Activated naive CD4-positive, alpha-beta T cell treated with anti-CD3 and anti-CD28 coated beads, Interleukin-2, amount 50 U/mL, for 72 hours (primary cell): ENCODE measurements at regions not wholly inside any gene's neighbourhood (a gene's known extent, or its start where the extent isn't known, plus 50 kb on each side); places are given as distances from the start of the nearest gene placed in this dataset.
A peak's percentile ranks its signal among the peaks of the same experiment; 100 is the strongest.

Source experiments
- ATAC-seq, 2 donors: fragments of 150-1000 bp; cut with Tn5 transposase; 2 replicates each; pipeline ENCODE4 v1.10.0; 2021; ENCODE audit warnings: mild to moderate bottlenecking in 2 of 2, moderate library complexity in 2 of 2
- DNase-seq, 2 donors: peaks; one replicate each; pipeline ENCODE4 v3.0.0; 2021 to 2022; ENCODE audit warnings: low spot score in 2 of 2
- H3K27ac Mint-ChIP-seq, 2 donors: one replicate each; pipeline ENCODE4 v1.8.0; 2022; ENCODE audit warnings: mild to moderate bottlenecking in 2 of 2, mixed read lengths in 2 of 2
- H3K36me3 Mint-ChIP-seq, 2 donors: one replicate each; pipeline ENCODE4 v1.8.0; 2022; ENCODE audit warnings: mixed read lengths in 2 of 2
- H3K9me3 Mint-ChIP-seq, 2 donors: one replicate each; pipeline ENCODE4 v1.8.0; 2022; ENCODE audit warnings: mixed read lengths in 2 of 2

GRCh38 chr2:204321027-204321800, 224.1 kb upstream of the PARD3B start:
- ATAC-seq: no peak
- Mint-ChIP-seq H3K9me3 (no peaks in the 10 kb centered on the region), H3K36me3 (no peaks in the 10 kb centered on the region), H3K27ac (peak overlapping the region in 1 of 2 donors; percentile 0)
- no peak for DNase-seq

DNA sequence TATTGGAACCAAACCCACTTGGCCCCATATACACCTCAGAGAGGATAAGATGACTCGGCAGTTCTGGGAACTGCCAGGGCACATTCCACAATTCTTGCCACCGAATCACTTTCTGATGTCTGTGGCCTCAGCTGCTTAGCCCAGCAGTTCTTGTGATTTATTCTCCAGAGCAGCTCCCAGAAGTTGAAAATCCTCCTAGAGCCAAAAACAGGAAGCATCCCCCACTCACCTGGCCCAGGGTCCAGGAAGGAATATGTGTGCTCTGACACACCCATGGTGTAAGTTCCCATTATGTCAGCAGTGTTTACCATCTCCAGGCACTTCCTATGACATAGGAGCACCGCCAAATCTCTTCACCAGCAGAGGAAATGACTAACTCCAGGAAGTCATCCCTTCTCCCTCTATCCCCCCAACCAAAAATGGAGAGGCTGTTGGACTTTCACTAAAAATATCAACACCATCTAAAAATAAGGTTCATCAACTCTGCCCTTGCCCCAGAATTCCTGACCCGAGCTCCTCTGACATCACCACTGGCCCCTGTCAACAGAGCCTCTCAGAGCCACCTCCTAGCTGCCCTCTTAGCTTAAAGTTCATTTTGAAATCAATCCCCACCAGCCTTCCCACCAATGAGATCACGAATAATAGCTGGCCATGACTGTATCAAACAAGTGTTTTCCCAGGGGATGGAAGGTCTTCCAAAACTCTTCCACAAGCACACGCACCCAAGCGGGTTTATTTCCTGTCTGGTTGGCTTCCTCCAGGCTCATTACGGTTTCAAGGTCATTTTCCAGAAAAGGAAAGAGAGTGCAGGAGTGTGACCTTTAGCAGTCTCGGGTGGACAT, 223.1 kb upstream of the PARD3B start:
- no peak for ATAC-seq
- Mint-ChIP-seq H3K36me3 (no peaks in the 10 kb centered on the region), H3K27ac (peak overlapping the region in 1 of 2 donors; percentile 0), H3K9me3 (no peaks in the 10 kb centered on the region)
- no peak for DNase-seq

DNA sequence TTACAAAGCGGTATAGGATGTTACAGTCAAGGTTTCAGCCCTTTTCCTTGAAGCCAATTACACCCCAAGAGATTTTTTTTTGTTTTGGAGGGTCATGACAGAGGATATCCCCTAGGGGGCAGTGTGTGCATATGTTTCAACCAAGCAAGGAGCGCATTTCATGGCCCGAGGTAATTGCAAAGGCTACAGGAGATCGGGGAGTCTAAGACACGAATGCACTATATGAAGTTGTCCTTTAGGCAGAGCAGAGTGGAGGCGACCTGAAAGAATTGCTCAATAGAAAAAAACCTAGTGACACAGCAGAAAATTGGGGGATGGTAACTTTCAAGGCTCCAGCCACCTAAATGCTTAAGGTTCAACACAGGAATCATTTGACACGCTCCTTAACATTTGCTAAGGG, 219.8 kb upstream of the PARD3B start:
- Mint-ChIP-seq H3K36me3 (no peaks in the 10 kb centered on the region), H3K27ac (no peak overlapping the region), H3K9me3 (no peaks in the 10 kb centered on the region)
- DNase-seq (peak in 1 of 2 donors; percentile 66), ATAC-seq (peak; percentile 53 to 64)

DNA sequence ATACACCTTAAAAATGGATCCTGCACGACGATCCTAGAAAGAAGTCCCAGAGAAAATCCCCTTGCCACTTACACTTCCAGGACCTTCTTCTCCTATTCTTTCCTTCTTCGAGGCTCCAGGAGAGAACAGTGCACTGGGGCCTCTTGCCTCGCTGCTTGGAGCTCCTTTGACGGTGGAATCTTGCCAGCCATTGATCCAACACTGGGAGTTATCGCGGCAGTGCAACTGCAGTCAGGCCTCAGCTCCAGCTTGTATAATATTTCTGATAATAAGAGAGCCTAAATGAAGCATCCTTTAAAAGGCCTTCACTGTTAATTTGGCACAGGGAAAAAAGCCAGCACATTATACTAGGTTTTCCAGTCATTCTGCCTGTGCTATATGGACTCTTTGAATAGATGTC, 216.9 kb upstream of the PARD3B start:
- no peak for DNase-seq
- Mint-ChIP-seq H3K27ac (no peak overlapping the region), H3K9me3 (no peaks in the 10 kb centered on the region), H3K36me3 (no peaks in the 10 kb centered on the region)
- no peak for ATAC-seq

DNA sequence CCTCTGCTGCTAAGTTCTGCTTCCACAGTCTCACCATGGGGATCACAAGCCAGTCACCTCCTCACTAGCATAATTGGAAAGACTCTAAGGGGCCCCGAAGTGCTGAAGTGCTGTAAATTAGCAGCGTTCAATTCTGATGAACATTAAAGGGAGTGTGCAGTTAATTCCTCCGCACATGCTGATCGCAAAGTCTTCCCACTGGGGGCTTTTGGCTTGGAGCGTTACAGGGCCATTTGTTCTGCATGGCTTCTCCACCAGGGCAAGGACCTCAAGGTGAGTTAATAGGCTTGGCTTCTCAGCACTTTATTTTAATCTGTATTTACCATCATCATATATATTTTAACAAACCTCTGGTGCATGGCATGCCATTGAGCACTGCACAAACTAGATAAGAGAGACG, 216.3 kb upstream of the PARD3B start:
- no peak for ATAC-seq
- H3K36me3 Mint-ChIP-seq: no peaks in the 10 kb centered on the region
- H3K9me3 Mint-ChIP-seq: no peaks in the 10 kb centered on the region
- no peak overlapping the region for H3K27ac Mint-ChIP-seq
- DNase-seq: no peak

- ATAC-seq: no peak
- H3K27ac Mint-ChIP-seq: no peak overlapping the region
Measured at GRCh38 chr2:204329532-204329931, 215.7 kb upstream of the PARD3B start.

GRCh38 chr2:204331180-204331579, 214.1 kb upstream of the PARD3B start:
- Mint-ChIP-seq H3K27ac (no peak overlapping the region), H3K9me3 (no peaks in the 10 kb centered on the region), H3K36me3 (no peaks in the 10 kb centered on the region)
- DNase-seq (no peak), ATAC-seq (no peak)

More at GRCh38 chr2:204329532-204329931, 215.7 kb upstream of the PARD3B start:
- Mint-ChIP-seq H3K9me3 (no peaks in the 10 kb centered on the region), H3K36me3 (no peaks in the 10 kb centered on the region)
- DNase-seq: no peak

GRCh38 chr2:204331988-204332387, 213.3 kb upstream of the PARD3B start:
- DNase-seq: no peak
- Mint-ChIP-seq H3K36me3 (no peaks in the 10 kb centered on the region), H3K9me3 (no peaks in the 10 kb centered on the region), H3K27ac (peak overlapping the region in 1 of 2 donors; percentile 48)
- no peak for ATAC-seq

DNA sequence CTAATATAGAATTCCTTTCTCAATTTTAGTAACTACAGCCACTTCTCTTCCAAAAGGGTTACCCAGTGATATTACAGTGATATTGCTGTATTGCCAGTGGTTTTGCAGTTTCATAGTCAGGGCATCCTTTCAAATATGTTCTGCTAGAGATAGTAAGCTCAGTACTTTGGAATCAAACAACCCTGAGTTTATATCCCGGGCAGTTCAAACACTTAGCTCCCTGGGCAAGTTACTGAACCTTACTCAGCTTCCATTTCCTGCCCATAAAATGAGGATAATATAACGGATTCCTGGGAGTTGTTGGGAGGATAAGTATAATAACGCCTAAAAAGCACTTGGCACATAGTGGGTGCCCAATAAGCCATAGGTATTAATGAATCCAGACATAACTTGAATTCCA, 212.6 kb upstream of the PARD3B start:
- no peak overlapping the region for H3K27ac Mint-ChIP-seq
- H3K36me3 Mint-ChIP-seq: no peaks in the 10 kb centered on the region
- ATAC-seq (no peak), DNase-seq (no peak)
- no peaks in the 10 kb centered on the region for H3K9me3 Mint-ChIP-seq

GRCh38 chr2:204333861-204334260, 211.4 kb upstream of the PARD3B start:
- Mint-ChIP-seq H3K9me3 (no peaks in the 10 kb centered on the region), H3K36me3 (no peaks in the 10 kb centered on the region), H3K27ac (no peak overlapping the region)
- no peak for ATAC-seq
- DNase-seq: no peak

DNA sequence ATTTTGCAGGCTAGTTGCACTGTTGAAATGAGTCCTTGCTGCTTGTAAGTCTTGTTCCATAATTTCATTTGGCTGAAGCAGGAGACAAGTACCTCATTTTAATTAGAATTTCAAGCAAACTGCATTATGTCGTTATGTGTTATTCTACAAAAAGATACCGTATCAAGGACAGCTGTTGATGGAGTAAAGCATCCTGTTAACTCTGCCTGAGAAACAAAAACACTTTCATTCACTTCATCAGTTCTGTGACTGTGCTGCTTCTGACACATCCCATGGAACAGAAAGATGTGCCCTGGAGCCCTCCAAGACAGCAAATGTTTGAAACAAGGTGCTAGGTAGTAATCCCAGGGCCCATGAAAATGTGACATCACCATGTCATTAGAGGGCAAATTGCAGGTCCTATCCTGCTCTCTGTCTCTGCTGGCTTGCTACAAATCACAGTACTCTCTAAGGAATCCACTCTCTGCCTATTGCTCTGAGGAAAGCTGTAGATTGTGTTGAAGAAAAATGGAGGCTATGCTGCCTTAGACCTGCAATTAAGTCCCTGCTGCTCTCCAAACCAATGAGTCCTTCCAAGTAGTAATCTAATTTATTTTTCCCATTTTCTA, 209.7 kb upstream of the PARD3B start:
- Mint-ChIP-seq H3K27ac (no peak overlapping the region), H3K9me3 (no peaks in the 10 kb centered on the region), H3K36me3 (no peaks in the 10 kb centered on the region)
- ATAC-seq (no peak), DNase-seq (no peak)

GRCh38 chr2:204336153-204336744, 209.0 kb upstream of the PARD3B start:
- no peak for DNase-seq
- Mint-ChIP-seq H3K36me3 (no peaks in the 10 kb centered on the region), H3K27ac (no peak overlapping the region), H3K9me3 (no peaks in the 10 kb centered on the region)
- no peak for ATAC-seq

DNA sequence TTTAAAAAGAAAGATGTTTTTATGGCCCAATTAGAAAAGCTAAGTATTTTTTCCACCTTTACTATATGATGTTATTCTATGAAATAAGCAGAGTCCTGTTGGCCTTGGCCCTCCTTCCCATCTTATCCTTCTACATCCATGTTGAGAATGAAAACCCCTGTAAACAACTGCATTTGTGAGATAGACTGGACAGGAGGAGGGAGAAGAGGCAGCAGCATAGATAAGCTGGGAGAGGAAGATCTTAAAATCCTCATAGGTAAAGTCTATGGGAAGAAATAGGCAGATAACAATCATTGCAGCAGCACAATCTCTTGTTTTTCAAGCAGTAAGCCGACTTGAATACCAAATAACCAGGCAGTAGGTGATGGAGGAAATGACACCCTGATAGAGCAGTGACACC, 207.6 kb upstream of the PARD3B start:
- Mint-ChIP-seq H3K36me3 (no peaks in the 10 kb centered on the region), H3K9me3 (no peaks in the 10 kb centered on the region), H3K27ac (no peak overlapping the region)
- ATAC-seq: no peak
- DNase-seq: no peak

- Mint-ChIP-seq H3K9me3 (no peaks in the 10 kb centered on the region), H3K36me3 (no peaks in the 10 kb centered on the region), H3K27ac (no peak overlapping the region)
- DNase-seq (no peak), ATAC-seq (no peak)
Measured at GRCh38 chr2:204339212-204339715, 206.0 kb upstream of the PARD3B start.

GRCh38 chr2:204340511-204340910, 204.8 kb upstream of the PARD3B start:
- DNase-seq (no peak), ATAC-seq (no peak)
- Mint-ChIP-seq H3K36me3 (no peaks in the 10 kb centered on the region), H3K9me3 (no peaks in the 10 kb centered on the region), H3K27ac (no peak overlapping the region)

DNA sequence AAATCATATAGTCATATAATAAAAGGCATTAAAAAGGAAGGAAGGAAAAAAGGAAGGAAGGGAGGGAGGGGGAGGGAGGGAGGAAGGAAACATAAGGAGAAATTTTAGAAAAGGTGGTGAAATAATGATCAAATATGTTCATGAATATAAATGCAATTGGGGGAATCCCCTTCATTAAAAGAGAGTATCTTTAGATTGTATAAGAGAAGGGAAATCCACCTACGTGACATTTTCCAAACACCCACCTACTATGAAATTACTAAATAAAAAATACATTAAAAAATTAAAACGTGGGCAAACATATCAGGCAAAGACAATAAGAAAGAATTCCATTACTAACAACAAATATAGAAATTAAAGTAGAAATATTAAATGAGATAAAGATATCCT, 203.4 kb upstream of the PARD3B start:
- ATAC-seq (no peak), DNase-seq (no peak)
- no peaks in the 10 kb centered on the region for H3K36me3 Mint-ChIP-seq
- H3K27ac Mint-ChIP-seq: no peak overlapping the region
- H3K9me3 Mint-ChIP-seq: no peaks in the 10 kb centered on the region

- no peak for DNase-seq
- H3K9me3 Mint-ChIP-seq: no peaks in the 10 kb centered on the region
- no peak for ATAC-seq
- H3K27ac Mint-ChIP-seq: no peak overlapping the region
- no peaks in the 10 kb centered on the region for H3K36me3 Mint-ChIP-seq
Measured at GRCh38 chr2:204343685-204344084, 201.6 kb upstream of the PARD3B start.
